Endothelial cell of umbilical vein (primary cell): ENCODE measurements at regions not wholly inside any gene's neighbourhood (a gene's known extent, or its start where the extent isn't known, plus 50 kb on each side); places are given as distances from the start of the nearest gene placed in this dataset.

Source experiments
- POLR2A ChIP-seq: IDR thresholded peaks from 2 replicates; pipeline ENCODE4 v1.6.1; 2012; ENCODE audit warnings: low read depth, mild to moderate bottlenecking, control low read depth, low read length
- TF ChIP-seq, protein P1 (sequence below), 2 donors: IDR thresholded peaks; 1 replicate in 1 of 2; 2 replicates in 1 of 2; pipeline ENCODE4 v1.5.1; 2011; ENCODE audit warnings: low read length in 2 of 2, mild to moderate bottlenecking in 2 of 2, moderate library complexity in 2 of 2, control low read depth in 1 of 2, inconsistent platforms in 1 of 2, low read depth in 1 of 2; ENCODE audit not compliant: insufficient read depth in 1 of 2; ENCODE audit errors: extremely low read depth in 1 of 2

DNA sequence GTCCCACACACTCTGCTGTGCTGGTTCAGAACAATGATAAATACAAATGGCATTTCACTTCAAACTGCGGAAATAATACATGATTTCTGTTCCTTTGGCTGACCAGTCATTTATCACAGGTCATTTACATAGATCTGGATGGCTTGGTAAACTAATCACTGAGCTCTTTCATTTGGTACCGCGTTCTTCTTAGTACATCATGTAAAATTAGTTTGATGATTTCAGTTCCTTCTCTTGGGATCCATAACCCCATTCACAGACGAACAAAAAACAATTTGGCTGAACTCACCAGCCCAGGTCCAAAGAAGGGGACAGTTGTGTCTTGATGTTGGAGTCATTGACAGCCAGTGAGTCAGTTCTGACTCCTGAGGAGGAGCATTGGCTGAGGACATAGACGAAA lies 689.8 kb downstream of the INHBA start:
- TF ChIP-seq, protein P1, sequence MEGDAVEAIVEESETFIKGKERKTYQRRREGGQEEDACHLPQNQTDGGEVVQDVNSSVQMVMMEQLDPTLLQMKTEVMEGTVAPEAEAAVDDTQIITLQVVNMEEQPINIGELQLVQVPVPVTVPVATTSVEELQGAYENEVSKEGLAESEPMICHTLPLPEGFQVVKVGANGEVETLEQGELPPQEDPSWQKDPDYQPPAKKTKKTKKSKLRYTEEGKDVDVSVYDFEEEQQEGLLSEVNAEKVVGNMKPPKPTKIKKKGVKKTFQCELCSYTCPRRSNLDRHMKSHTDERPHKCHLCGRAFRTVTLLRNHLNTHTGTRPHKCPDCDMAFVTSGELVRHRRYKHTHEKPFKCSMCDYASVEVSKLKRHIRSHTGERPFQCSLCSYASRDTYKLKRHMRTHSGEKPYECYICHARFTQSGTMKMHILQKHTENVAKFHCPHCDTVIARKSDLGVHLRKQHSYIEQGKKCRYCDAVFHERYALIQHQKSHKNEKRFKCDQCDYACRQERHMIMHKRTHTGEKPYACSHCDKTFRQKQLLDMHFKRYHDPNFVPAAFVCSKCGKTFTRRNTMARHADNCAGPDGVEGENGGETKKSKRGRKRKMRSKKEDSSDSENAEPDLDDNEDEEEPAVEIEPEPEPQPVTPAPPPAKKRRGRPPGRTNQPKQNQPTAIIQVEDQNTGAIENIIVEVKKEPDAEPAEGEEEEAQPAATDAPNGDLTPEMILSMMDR (IDR thresholded peaks at IDR 0.05; ENCODE audit: extremely low read depth in 1 of 2, insufficient read depth in 1 of 2, low read depth in 1 of 2, low read length in 2 of 2) = no peak
- no peak for TF ChIP-seq POLR2A
